Caco-2 (cell line): ENCODE measurements at regions not wholly inside any gene's neighbourhood (a gene's known extent, or its start where the extent isn't known, plus 50 kb on each side); places are given as distances from the start of the nearest gene placed in this dataset.

ENCODE experiments used
- BruUV-seq: library from RNA; stranded (reverse); fragments of 400-500 nt; replicated peaks from 2 replicates; lab custom pipeline; 2021; lab: Mats Ljungman, UMichigan
- CTCF ChIA-PET: fragments of 300-600 bp; sonication (Branson Sonifier 250); formaldehyde crosslinking; loops from one replicate; lab custom pipeline; 2022; ENCODE audit warnings: antibody characterized with exemption; lab: Charles Lee
- POLR2A ChIA-PET: fragments of 300-600 bp; sonication (Branson Sonifier 250); formaldehyde crosslinking; loops from one replicate; lab custom pipeline; 2022; ENCODE audit warnings: antibody characterized with exemption; lab: Charles Lee
- DNase-seq, 2 experiments: peaks; one replicate each; pipeline versions ENCODE4 v3.0.0 to v3.0.0-alpha.2; 2020 to 2022
- H3K27me3 ChIP-seq: replicated peaks from 2 replicates; pipeline ENCODE4 v1.6.0; 2011; ENCODE audit warnings: low read length; ENCODE audit not compliant: control insufficient read depth, insufficient read depth
- H3K36me3 ChIP-seq: 2 replicates; pipeline ENCODE4 v1.5.1; 2011; ENCODE audit warnings: low read length; ENCODE audit not compliant: control insufficient read depth, insufficient read depth
- H3K4me1 ChIP-seq: fragments of 250-450 bp; sonication (Bioruptor Pico); 2 replicates; pipeline ENCODE4 v1.5.1; 2020; ENCODE audit warnings: mild to moderate bottlenecking
- H3K4me3 ChIP-seq: 2 replicates; pipeline ENCODE4 v1.5.1; 2011; ENCODE audit warnings: low read depth, mild to moderate bottlenecking, control low read depth, low read length
- H3K9me3 ChIP-seq: fragments of 250-450 bp; sonication (Bioruptor Pico); 2 replicates; pipeline ENCODE4 v1.5.1; 2020; ENCODE audit warnings: mild to moderate bottlenecking, moderate library complexity
- H3K27ac Mint-ChIP-seq: one replicate; pipeline ENCODE4 v1.8.0; 2022; ENCODE audit warnings: mixed read lengths; ENCODE audit not compliant: unreplicated experiment
- H3K27me3 Mint-ChIP-seq: one replicate; pipeline ENCODE4 v1.8.0; 2022; ENCODE audit warnings: mixed read lengths; ENCODE audit not compliant: insufficient read depth, unreplicated experiment
- H3K36me3 Mint-ChIP-seq: one replicate; pipeline ENCODE4 v1.8.0; 2022; ENCODE audit warnings: mild to moderate bottlenecking, mixed read lengths; ENCODE audit not compliant: insufficient read depth, unreplicated experiment
- H3K4me1 Mint-ChIP-seq: one replicate; pipeline ENCODE4 v1.8.0; 2022; ENCODE audit warnings: low read depth, mixed read lengths; ENCODE audit not compliant: unreplicated experiment
- H3K4me3 Mint-ChIP-seq: one replicate; pipeline ENCODE4 v1.8.0; 2022; ENCODE audit warnings: mild to moderate bottlenecking, moderate library complexity, mixed read lengths; ENCODE audit not compliant: unreplicated experiment
- H3K9me3 Mint-ChIP-seq: one replicate; pipeline ENCODE4 v1.8.0; 2022; ENCODE audit warnings: mixed read lengths; ENCODE audit not compliant: unreplicated experiment
- CTCF ChIP-seq, 2 experiments: fragments of 200-600 bp in 1 of 2; IDR thresholded peaks; 1 replicate in 1 of 2; 2 replicates in 1 of 2; pipeline versions ENCODE4 v1.5.1 to v1.8.0; 2011 to 2022; ENCODE audit warnings: antibody characterized with exemption in 1 of 2, control low read depth in 1 of 2, inconsistent platforms in 1 of 2, low read depth in 1 of 2, low read length in 1 of 2, mild to moderate bottlenecking in 1 of 2, moderate library complexity in 1 of 2; ENCODE audit not compliant: insufficient read depth in 1 of 2, severe bottlenecking in 1 of 2, unreplicated experiment in 1 of 2
- intact Hi-C: fragments of 100-400 bp; cut with micrococcal nuclease; formaldehyde crosslinking; loops from one replicate; pipeline ENCODE4 v1.10.0; 2022; ENCODE audit not compliant: unreplicated experiment

DNA sequence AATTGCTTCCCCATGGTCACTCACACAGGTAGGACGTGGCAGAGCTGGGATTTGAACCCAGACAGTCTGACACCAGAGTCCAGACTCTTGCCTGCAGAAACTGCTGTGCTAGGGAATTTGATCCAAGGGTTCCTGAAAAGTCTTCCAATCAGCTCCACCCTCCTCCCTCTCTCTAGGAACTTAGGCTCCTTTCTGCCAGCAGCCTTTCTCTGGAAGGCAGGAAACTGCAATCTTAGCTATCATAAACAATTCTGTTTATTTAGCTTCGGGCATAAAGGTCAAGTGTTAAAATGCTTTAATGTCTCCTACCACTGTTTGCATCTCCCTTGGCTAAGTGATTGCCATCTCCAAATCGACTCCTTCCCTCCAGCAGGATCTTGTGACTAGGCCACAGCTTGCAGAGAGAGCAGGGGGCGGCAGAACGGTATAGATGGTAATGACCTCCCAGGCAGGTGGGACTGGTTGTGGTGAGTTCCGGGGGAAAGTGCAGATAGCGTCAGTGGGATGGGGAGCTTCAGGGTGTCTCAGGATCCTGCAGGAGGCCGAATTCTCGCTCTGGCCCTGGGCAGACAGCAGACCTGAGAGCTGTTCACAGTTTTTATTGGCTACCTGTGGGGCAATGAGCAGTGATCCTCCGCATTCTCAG is 882.4 kb upstream of the EEF2KMT start:
- H3K27me3 ChIP-seq, result no peaks in the 10 kb centered on the region
- ChIA-PET CTCF (no interaction called here), POLR2A (no interaction called here)
- H3K4me1 ChIP-seq, result no peaks in the 10 kb centered on the region
- no peaks in the 10 kb centered on the region for H3K36me3 Mint-ChIP-seq
- H3K4me3 ChIP-seq, result no peak overlapping the region
- no peak overlapping the region for H3K4me3 Mint-ChIP-seq
- no peaks in the 10 kb centered on the region for H3K4me1 Mint-ChIP-seq
- H3K36me3 ChIP-seq, result no peaks in the 10 kb centered on the region
- no peak for TF ChIP-seq CTCF (IDR thresholded peaks at IDR 0.05; ENCODE audit: insufficient read depth in 1 of 2, low read depth in 1 of 2, low read length in 1 of 2, severe bottlenecking in 1 of 2, unreplicated experiment in 1 of 2)
- H3K9me3 ChIP-seq, result no peaks in the 10 kb centered on the region
- intact Hi-C loops, result no loop called here
- H3K27me3 Mint-ChIP-seq, result peaks cover 15% of the 10 kb centered on the region
- peaks cover 9% of the 10 kb centered on the region for H3K9me3 Mint-ChIP-seq
- H3K27ac Mint-ChIP-seq, result no peak overlapping the region
- BruUV-seq, result no TSS peak
- DNase-seq, result no peak

DNA sequence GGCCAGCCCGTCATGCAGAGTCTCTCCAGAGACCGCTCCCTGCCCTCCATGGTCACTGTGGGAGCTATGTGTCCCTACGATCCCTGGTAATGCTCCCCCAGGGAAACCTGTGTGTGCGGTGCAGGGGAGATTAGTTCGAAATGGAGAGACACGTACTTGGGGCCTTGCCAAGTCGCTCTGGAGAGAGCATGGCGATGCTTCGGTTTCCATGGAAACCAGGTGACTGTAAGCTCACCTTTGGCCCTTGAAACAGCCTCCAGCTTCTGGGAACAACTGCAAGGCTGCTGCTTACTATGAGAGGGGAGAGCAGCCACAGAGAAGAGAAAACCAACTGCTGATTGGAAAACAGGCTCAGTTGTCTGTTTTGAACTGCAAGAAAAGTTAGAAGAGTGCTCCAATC is 879.7 kb upstream of the EEF2KMT start:
- no peaks in the 10 kb centered on the region for H3K27me3 ChIP-seq

DNA sequence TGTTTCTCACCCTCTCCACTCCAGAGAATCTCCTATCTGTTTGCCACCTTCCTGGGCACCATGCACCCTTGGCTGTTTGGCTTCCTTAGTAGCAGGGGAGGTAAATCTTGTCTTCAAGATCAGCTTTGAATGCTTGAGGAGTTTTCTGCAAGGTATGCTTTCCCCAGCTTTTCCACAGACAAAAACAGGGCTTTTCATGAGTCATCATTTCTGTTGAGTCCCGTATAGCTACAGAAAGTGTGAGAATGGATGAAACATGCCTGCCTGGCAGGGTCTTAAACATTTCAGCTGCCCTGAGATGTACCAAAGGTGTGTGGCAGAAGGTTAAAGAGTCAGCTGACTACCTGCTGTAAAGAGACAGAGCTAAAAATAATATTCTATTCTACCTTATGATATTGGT is 875.2 kb upstream of the EEF2KMT start:
- no TSS peak for BruUV-seq
- Mint-ChIP-seq H3K4me3 (no peak overlapping the region), H3K4me1 (no peaks in the 10 kb centered on the region), H3K9me3 (peaks cover 9% of the 10 kb centered on the region), H3K36me3 (no peaks in the 10 kb centered on the region), H3K27me3 (peaks cover 4% of the 10 kb centered on the region), H3K27ac (no peak overlapping the region)
- intact Hi-C loops, result no loop called here
- TF ChIP-seq CTCF (IDR thresholded peaks at IDR 0.05; ENCODE audit: insufficient read depth in 1 of 2, low read depth in 1 of 2, low read length in 1 of 2, severe bottlenecking in 1 of 2, unreplicated experiment in 1 of 2), result no peak
- DNase-seq, result no peak
- ChIA-PET CTCF (no interaction called here), POLR2A (no interaction called here)
- no peaks in the 10 kb centered on the region for H3K9me3 ChIP-seq
- no peaks in the 10 kb centered on the region for H3K36me3 ChIP-seq
- H3K27me3 ChIP-seq, result no peaks in the 10 kb centered on the region
- H3K4me3 ChIP-seq, result no peak overlapping the region
- H3K4me1 ChIP-seq, result no peaks in the 10 kb centered on the region

More for the DNA sequence above, 879.7 kb upstream of the EEF2KMT start:
- Mint-ChIP-seq H3K4me3 (no peak overlapping the region), H3K9me3 (peaks cover 2% of the 10 kb centered on the region), H3K27ac (no peak overlapping the region), H3K4me1 (no peaks in the 10 kb centered on the region), H3K36me3 (no peaks in the 10 kb centered on the region), H3K27me3 (peaks cover 3% of the 10 kb centered on the region)
- Histone ChIP-seq H3K4me3 (no peak overlapping the region), H3K36me3 (no peaks in the 10 kb centered on the region), H3K9me3 (no peaks in the 10 kb centered on the region), H3K4me1 (no peaks in the 10 kb centered on the region)
- TF ChIP-seq CTCF (IDR thresholded peaks at IDR 0.05; ENCODE audit: insufficient read depth in 1 of 2, low read depth in 1 of 2, low read length in 1 of 2, severe bottlenecking in 1 of 2, unreplicated experiment in 1 of 2), result no peak
- intact Hi-C loops, result no loop called here
- ChIA-PET CTCF (no interaction called here), POLR2A (no interaction called here)
- BruUV-seq, result no TSS peak
- DNase-seq, result no peak
